ENCODE measurements at regions not wholly inside any gene's neighbourhood (a gene's known extent, or its start where the extent isn't known, plus 50 kb on each side); places are given as distances from the start of the nearest gene placed in this dataset.

DNA sequence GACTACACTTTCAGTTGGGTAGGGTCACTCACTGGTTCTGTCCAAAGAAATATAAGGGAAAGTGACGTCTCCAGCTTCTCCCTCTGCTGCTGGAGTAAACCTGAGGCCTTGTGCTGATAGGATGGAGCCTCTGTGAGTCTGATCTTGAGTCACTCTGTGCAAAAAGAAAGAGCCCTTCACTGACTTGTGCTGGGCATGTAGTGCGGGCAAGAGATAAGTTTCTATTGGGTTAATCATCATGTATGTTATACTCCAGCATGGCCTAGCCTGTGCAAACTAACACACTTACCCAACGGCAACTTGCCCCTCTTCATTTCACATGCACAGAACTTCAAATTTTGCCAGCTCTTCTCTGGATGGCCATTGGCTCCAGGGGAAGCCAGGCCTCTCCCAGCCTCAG is 118.5 kb upstream of the LMO4 start:
- TF ChIP-seq POLR2A (IDR thresholded peaks at IDR 0.05; ENCODE audit: low read depth, low read length): no peak
- TF ChIP-seq, protein P1, sequence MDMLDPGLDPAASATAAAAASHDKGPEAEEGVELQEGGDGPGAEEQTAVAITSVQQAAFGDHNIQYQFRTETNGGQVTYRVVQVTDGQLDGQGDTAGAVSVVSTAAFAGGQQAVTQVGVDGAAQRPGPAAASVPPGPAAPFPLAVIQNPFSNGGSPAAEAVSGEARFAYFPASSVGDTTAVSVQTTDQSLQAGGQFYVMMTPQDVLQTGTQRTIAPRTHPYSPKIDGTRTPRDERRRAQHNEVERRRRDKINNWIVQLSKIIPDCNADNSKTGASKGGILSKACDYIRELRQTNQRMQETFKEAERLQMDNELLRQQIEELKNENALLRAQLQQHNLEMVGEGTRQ (IDR thresholded peaks at IDR 0.05; ENCODE audit: low read depth, low read length): no peak
- TF ChIP-seq, protein P2, sequence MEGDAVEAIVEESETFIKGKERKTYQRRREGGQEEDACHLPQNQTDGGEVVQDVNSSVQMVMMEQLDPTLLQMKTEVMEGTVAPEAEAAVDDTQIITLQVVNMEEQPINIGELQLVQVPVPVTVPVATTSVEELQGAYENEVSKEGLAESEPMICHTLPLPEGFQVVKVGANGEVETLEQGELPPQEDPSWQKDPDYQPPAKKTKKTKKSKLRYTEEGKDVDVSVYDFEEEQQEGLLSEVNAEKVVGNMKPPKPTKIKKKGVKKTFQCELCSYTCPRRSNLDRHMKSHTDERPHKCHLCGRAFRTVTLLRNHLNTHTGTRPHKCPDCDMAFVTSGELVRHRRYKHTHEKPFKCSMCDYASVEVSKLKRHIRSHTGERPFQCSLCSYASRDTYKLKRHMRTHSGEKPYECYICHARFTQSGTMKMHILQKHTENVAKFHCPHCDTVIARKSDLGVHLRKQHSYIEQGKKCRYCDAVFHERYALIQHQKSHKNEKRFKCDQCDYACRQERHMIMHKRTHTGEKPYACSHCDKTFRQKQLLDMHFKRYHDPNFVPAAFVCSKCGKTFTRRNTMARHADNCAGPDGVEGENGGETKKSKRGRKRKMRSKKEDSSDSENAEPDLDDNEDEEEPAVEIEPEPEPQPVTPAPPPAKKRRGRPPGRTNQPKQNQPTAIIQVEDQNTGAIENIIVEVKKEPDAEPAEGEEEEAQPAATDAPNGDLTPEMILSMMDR (conservative IDR thresholded peaks at IDR 0.05; ENCODE audit: low read depth, low read length): no peak

Data from IMR-90 (cell line).